Occipital lobe (tissue), 1 donor: ENCODE measurements at regions not wholly inside any gene's neighbourhood (a gene's known extent, or its start where the extent isn't known, plus 50 kb on each side); places are given as distances from the start of the nearest gene placed in this dataset.
"Not testable (repeated sequence)": the region's sequence is repeated elsewhere in the genome, so short reads cannot be mapped to it uniquely, and the experiment has no call there.

Source experiments
- DNase-seq: peaks from one replicate; lab custom pipeline; 2025; lab: John Stamatoyannopoulos, UW

- no peak for DNase-seq
Measured at GRCh38 chr1:81738875-81739274, 61.9 kb upstream of the ADGRL2 start.

DNA sequence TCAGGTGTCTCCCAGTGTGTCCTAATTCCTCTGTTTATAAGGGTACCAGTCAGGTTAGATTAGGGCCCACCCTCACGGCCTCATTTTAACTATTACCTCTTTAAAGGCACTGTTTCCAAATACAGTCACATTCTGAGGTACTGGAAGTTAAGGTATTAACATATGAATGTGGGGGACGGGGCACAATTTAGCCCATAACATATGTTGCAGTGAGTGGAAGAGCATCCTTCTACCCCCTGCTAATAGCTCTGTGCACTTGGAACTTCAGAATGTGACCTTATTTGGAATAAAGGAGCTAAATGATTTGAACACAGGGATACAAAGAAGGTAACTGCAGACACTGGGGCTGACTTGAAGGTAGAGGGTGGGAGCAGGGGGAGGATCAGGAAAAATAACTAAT lies 67.3 kb upstream of the ADGRL2 start:
- no peak for DNase-seq

GRCh38 chr1:81731989-81732388 lies 68.7 kb upstream of the ADGRL2 start:
- DNase-seq, result no peak

DNA sequence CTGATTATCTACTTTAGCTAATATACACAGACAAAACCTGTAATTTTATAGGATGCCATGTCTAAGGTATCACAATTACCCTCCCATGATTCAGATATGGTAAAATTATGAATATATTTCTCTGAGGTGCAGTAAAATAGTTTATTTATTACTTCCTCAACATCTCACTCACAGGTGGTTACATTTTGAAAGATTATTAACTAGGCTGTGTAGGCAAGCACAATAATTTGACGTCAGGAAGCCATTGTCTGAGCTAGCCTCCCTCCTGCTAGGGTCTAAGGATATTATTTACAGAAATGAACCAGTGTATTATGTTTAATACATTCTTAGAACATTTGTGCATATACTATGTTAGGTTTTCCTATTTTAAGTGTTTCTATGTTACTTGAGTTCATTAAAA lies 69.9 kb upstream of the ADGRL2 start:
- no peak for DNase-seq

- not testable (repeated sequence) for DNase-seq
Measured at GRCh38 chr1:81730299-81730698, 70.4 kb upstream of the ADGRL2 start.

- no peak for DNase-seq
Measured at GRCh38 chr1:81729818-81730217, 70.9 kb upstream of the ADGRL2 start.

- no peak for DNase-seq
Measured at GRCh38 chr1:81729239-81729638, 71.5 kb upstream of the ADGRL2 start.

GRCh38 chr1:81725823-81726222 lies 74.9 kb upstream of the ADGRL2 start:
- no peak for DNase-seq

DNA sequence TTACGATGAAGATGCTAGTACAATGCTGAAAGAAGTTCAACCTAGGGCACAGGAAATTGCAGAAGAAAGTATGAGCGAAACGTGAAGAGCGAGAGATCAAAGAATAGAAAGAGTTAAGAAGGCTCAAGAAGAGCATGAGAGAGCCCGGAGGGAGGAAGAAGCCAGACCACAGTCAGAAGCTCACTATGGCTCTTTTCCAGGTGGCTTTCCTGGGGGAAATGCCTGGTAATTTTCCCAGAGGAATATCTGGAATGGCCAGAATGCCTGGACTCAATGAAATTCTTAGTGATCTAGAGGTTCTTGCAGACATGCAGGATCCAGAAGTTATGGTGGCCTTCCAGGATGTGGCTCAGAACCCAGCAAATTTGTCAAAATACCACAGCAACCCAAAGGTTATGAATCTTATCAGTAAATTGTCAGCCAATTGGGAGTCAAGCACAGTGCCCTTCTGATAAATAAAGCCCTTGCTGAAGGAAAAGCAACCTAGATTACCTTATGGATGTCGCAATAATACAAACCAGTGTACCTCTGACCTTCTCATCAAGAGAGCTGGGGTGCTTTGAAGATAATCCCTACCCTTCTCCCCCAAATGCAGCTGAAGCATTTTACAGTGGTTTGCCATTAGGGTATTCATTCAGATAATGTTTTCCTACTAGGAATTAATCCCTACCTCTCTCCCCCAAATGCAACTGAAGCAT lies 78.0 kb upstream of the ADGRL2 start:
- DNase-seq, result not testable (repeated sequence)

DNA sequence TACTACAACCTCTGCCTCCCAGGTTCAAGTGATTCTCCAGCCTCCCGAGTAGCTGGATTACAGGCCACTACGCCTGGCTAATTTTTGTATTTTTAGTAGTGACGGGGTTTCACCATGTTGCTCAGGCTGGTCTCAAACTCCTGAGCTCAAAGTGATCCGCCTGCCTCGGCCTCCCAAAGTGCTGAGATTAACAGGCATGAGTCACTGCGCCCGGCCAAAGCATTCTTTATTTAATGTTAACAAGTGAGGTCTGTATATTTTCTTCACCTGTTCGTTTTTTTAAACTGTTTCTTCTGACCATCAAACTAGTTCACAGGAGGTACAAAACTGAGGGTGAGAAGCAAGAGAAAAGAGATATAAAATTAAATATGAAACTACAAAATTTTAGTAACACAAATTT lies 80.5 kb upstream of the ADGRL2 start:
- not testable (repeated sequence) for DNase-seq

- no peak for DNase-seq
Measured at GRCh38 chr1:81717230-81717629, 83.5 kb upstream of the ADGRL2 start.

- no peak for DNase-seq
Measured at GRCh38 chr1:81715391-81715790, 85.3 kb upstream of the ADGRL2 start.

GRCh38 chr1:81714636-81715035 lies 86.1 kb upstream of the ADGRL2 start:
- no peak for DNase-seq

- no peak for DNase-seq
Measured at GRCh38 chr1:81712425-81712824, 88.3 kb upstream of the ADGRL2 start.

GRCh38 chr1:81710857-81711256 lies 89.9 kb upstream of the ADGRL2 start:
- DNase-seq, result no peak

DNA sequence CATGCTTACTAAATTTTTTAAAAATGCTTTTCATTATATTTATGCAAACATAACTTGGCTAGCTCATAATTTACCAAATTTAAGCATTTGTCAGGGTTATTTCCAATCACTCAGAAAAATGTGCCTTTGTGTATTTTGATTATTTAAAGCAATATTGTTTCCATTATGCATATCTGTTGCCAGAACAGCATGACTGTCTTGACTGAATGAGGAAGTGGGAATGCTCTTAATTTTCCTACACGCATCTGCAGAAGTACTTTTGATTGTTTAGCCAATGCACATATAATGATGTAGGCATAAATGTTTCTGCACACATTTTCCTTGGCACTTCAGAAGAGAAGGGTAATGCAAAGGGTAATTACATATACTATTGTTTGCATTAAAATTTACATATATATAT lies 92.5 kb upstream of the ADGRL2 start:
- no peak for DNase-seq

DNA sequence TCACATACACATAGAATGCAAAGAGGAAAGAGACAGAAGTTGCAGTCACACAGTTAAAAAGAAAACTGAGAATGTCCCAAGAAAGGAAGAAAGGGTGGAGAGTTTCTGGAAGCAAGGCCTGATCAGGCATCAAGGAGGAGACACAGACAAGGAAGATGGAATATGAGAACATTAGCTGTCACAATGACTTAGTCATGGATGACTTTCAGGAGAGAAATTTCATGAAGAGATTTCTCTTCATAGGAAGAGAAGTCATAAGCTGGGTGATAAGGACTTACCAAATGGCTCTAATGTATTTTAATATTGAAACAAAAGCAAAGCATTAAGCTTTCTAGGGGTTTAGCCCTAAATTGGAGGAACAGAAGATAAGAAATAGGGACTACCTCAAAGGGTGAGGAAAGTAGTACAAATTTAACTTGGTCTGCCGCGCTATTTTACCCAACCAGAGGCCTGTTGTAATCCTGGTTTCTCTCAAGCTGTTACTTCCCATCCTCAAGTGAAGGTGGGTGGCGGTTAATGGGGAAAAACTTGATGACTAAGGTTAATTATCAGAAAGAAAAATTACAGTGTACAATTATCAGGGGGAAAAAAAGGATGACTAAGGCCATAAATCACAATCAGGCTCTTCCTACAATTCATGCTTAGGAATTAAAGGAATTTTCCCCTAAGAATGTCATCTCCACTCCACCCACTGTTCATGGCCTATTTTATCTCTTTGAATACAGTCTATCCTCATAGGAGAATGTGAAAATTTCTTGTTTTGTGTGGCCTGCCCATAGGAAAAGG lies 93.9 kb upstream of the ADGRL2 start:
- DNase-seq, result no peak

- DNase-seq, result no peak
Measured at GRCh38 chr1:81703756-81704463, 96.8 kb upstream of the ADGRL2 start.

GRCh38 chr1:81703391-81703755 lies 97.4 kb upstream of the ADGRL2 start:
- no peak for DNase-seq

GRCh38 chr1:81702903-81703302 lies 97.8 kb upstream of the ADGRL2 start:
- no peak for DNase-seq

- no peak for DNase-seq
Measured at GRCh38 chr1:81702079-81702715, 98.5 kb upstream of the ADGRL2 start.
